B cell (primary cell): ENCODE measurements at regions not wholly inside any gene's neighbourhood (a gene's known extent, or its start where the extent isn't known, plus 50 kb on each side); places are given as distances from the start of the nearest gene placed in this dataset.

Source experiments
- CTCF ChIP-seq: fragments of 200-600 bp; IDR thresholded peaks from one replicate; pipeline ENCODE4 v1.8.0; 2022; ENCODE audit warnings: antibody characterized with exemption, mild to moderate bottlenecking
- EZH2 ChIP-seq: IDR thresholded peaks from 2 replicates; pipeline ENCODE4 v1.6.1; 2012; ENCODE audit warnings: borderline replicate concordance, low read depth, mild to moderate bottlenecking, moderate library complexity, low read length; ENCODE audit not compliant: insufficient read depth, poor library complexity, severe bottlenecking

GRCh38 chrX:46029777-46030176, 515.4 kb downstream of the ZNF674 start:
- TF ChIP-seq CTCF (no peak), EZH2 (no peak)
